GM12878 (cell line): ENCODE measurements at regions not wholly inside any gene's neighbourhood (a gene's known extent, or its start where the extent isn't known, plus 50 kb on each side); places are given as distances from the start of the nearest gene placed in this dataset.

Experiments used
- ATAC-seq: fragments of 200-7000 bp; cut with Tn5 transposase; 3 replicates; pipeline ENCODE4 v1.9.1; 2020; ENCODE audit warnings: mild to moderate bottlenecking, moderate library complexity
- BruUV-seq: library from RNA; stranded (reverse); fragments of 400-500 nt; replicated peaks from 2 replicates; lab custom pipeline; 2021; lab: Mats Ljungman, UMichigan
- CTCF ChIA-PET: fragments of 300-600 bp; sonication (Branson Sonifier 250); formaldehyde crosslinking; extraction: SDS; loops from one replicate; lab custom pipeline; 2021; ENCODE audit warnings: inconsistent platforms; lab: Yijun Ruan, JAX
- POLR2A ChIA-PET: fragments of 350-600 bp; formaldehyde crosslinking; extraction: SDS; loops from one replicate; lab custom pipeline; 2021; ENCODE audit warnings: inconsistent platforms; lab: Charles Lee
- RAD21 ChIA-PET: fragments of 300-600 bp; sonication (Branson Sonifier 250); formaldehyde crosslinking; loops from one replicate; lab custom pipeline; 2023; ENCODE audit warnings: antibody characterized with exemption; ENCODE audit not compliant: unreplicated experiment; lab: Charles Lee
- SMC1A ChIA-PET: fragments of 300-600 bp; sonication (Branson Sonifier 250); formaldehyde crosslinking; loops from one replicate; lab custom pipeline; 2023; ENCODE audit not compliant: unreplicated experiment, uncharacterized antibody; lab: Charles Lee
- DNase-seq: peaks from one replicate; pipeline ENCODE4 v3.0.0-alpha.2; 2011; ENCODE audit warnings: low read depth, low spot score
- FAIRE-seq: peaks from 3 replicates; lab custom pipeline; 2011; peaks lifted over from hg19 to GRCh38; lab: Jason Lieb, UNC
- H2AFZ ChIP-seq: 2 replicates; pipeline ENCODE4 v1.6.0; 2011; ENCODE audit warnings: low read depth, low read length, control low read depth; ENCODE audit not compliant: control insufficient read depth
- H3K27ac ChIP-seq: 2 replicates; pipeline ENCODE4 v1.5.1; 2011; ENCODE audit warnings: control low read depth; ENCODE audit not compliant: control insufficient read depth, insufficient read depth
- H3K27me3 ChIP-seq, 2 experiments: replicated peaks in 1 of 2; 2 replicates each; pipeline versions ENCODE4 v1.6.0 to v1.6.1; 2011; ENCODE audit warnings: low read length in 1 of 2; ENCODE audit not compliant: control insufficient read depth in 2 of 2, insufficient read depth in 2 of 2
- H3K36me3 ChIP-seq, 2 experiments: 2 replicates each; pipeline ENCODE4 v1.5.1; 2011; ENCODE audit warnings: low read length in 1 of 2; ENCODE audit not compliant: control insufficient read depth in 2 of 2, insufficient read depth in 2 of 2
- H3K4me1 ChIP-seq: 2 replicates; pipeline ENCODE4 v1.6.1; 2011; ENCODE audit warnings: mild to moderate bottlenecking, low read length, moderate library complexity, mixed read lengths; ENCODE audit not compliant: control insufficient read depth, insufficient read depth
- H3K4me2 ChIP-seq: 2 replicates; pipeline ENCODE4 v1.6.0; 2011; ENCODE audit warnings: control low read depth; ENCODE audit not compliant: control insufficient read depth, insufficient read depth
- H3K4me3 ChIP-seq: fragments of 200-600 bp; sonication (generic); 2 replicates; pipeline ENCODE4 v1.5.1; 2016
- H3K79me2 ChIP-seq: 2 replicates; pipeline ENCODE4 v1.6.0; 2011; ENCODE audit warnings: low read length; ENCODE audit not compliant: control insufficient read depth, insufficient read depth
- H3K9ac ChIP-seq: 2 replicates; pipeline ENCODE4 v1.8.0; 2011; ENCODE audit warnings: low read length, control low read depth, mixed read lengths; ENCODE audit not compliant: control insufficient read depth, insufficient read depth
- H3K9me3 ChIP-seq: replicated peaks from 3 replicates; pipeline ENCODE4 v1.5.1; 2011; ENCODE audit warnings: mild to moderate bottlenecking, low read length; ENCODE audit not compliant: control insufficient read depth, insufficient read depth
- H4K20me1 ChIP-seq: 2 replicates; pipeline ENCODE4 v1.6.0; 2011; ENCODE audit not compliant: control insufficient read depth, insufficient read depth
- BHLHE40 ChIP-seq, 2 experiments: fragments of 450-650 bp in 1 of 2; IDR thresholded peaks; 2 replicates each; pipeline ENCODE4 v1.6.1; 2011 to 2017; ENCODE audit warnings: low read depth in 2 of 2, borderline replicate concordance in 1 of 2, improper control_type of control experiment in 1 of 2, low read length in 1 of 2, mild to moderate bottlenecking in 1 of 2
- BRCA1 ChIP-seq: IDR thresholded peaks from 2 replicates; pipeline ENCODE4 v1.6.1; 2011; ENCODE audit warnings: low read depth, low read length, improper control_type of control experiment
- HDAC2 ChIP-seq: fragments of 200-600 bp; sonication (generic); IDR thresholded peaks from 2 replicates; pipeline ENCODE4 v1.6.1; 2017
- IKZF1 ChIP-seq: fragments of 450-650 bp; conservative IDR thresholded peaks from 2 replicates; pipeline ENCODE4 v1.6.1; 2017; ENCODE audit warnings: antibody characterized with exemption, mild to moderate bottlenecking
- IKZF2 ChIP-seq, 2 experiments: fragments of 450-650 bp; IDR thresholded peaks; 2 replicates each; pipeline ENCODE4 v1.6.1; 2017; ENCODE audit warnings: mild to moderate bottlenecking in 2 of 2, moderate library complexity in 2 of 2
- KDM1A ChIP-seq: fragments of 200-600 bp; sonication (generic); IDR thresholded peaks from 2 replicates; pipeline ENCODE4 v1.6.1; 2016; ENCODE audit warnings: borderline replicate concordance
- RAD21 ChIP-seq: IDR thresholded peaks from 2 replicates; pipeline ENCODE4 v1.6.1; 2011; ENCODE audit warnings: mild to moderate bottlenecking, low read depth, low read length, moderate library complexity; ENCODE audit not compliant: insufficient read depth
- RAD51 ChIP-seq: fragments of 450-650 bp; IDR thresholded peaks from 2 replicates; pipeline ENCODE4 v1.6.1; 2016; ENCODE audit warnings: moderate library complexity, mild to moderate bottlenecking, inconsistent platforms
- RELA ChIP-seq: fragments of 450-650 bp; IDR thresholded peaks from 2 replicates; pipeline ENCODE4 v1.8.0; 2014; ENCODE audit warnings: borderline replicate concordance; ENCODE audit not compliant: partially characterized antibody
- SUZ12 ChIP-seq: fragments of 200-600 bp; sonication (generic); IDR thresholded peaks from one replicate; pipeline ENCODE4 v1.6.1; 2018; ENCODE audit warnings: antibody characterized with exemption, mild to moderate bottlenecking; ENCODE audit not compliant: unreplicated experiment
- WGBS: methylation state at CpG from one replicate; pipeline ENCODE4 v1.1.6; 2016; ENCODE audit warnings: low lambda C conversion rate; ENCODE audit not compliant: insufficient replicate concordance, insufficient coverage; ENCODE audit errors: missing lambda C conversion rate; 5-methylcytosine and 5-hydroxymethylcytosine counted together
- in situ Hi-C: fragments of 300-500 bp; cut with MboI; formaldehyde crosslinking; loops from 9 replicates; pipeline ENCODE4 v1.14.3; 2018; ENCODE audit warnings: mixed read lengths
- intact Hi-C: fragments of 100-400 bp; cut with micrococcal nuclease; formaldehyde crosslinking; loops from one replicate; pipeline ENCODE4 v1.14.2; 2022; ENCODE audit not compliant: unreplicated experiment
- TF ChIP-seq, protein P1 (sequence below): fragments of 450-650 bp; IDR thresholded peaks from 2 replicates; pipeline ENCODE4 v1.6.1; 2014; ENCODE audit warnings: mild to moderate bottlenecking
- TF ChIP-seq, protein P2 (sequence below): IDR thresholded peaks from 2 replicates; pipeline ENCODE4 v1.6.1; 2012; ENCODE audit warnings: low read length, inconsistent platforms
- TF ChIP-seq, protein P3 (sequence below): fragments of 150-350 bp; IDR thresholded peaks from 2 replicates; pipeline ENCODE4 v1.6.1; 2016; ENCODE audit warnings: low read depth, low read length

DNA sequence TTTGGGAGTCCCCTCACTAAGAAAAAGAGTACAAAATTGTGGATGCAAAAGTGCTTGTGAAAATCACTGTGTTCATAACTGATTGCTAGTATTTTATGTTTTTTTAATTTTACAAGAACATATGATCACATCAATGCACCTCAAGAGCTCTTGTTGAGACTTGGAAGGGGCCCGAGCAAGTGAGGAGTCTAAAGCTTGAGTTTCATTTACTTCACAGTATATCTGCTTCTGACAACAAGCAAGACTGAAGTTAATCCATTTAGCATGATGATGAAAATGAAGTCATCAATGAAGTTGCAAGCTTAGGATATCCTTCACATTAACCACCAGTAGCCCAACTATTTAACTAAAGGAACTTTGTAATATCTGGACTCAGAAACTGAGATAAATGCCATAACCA is 182.5 kb upstream of the DIO2 start:
- SMC1A ChIA-PET: no interaction called here
- Histone ChIP-seq H3K9me3 (no peaks in the 10 kb centered on the region; the same call in 2 of the 3 replicates), H2AFZ (no peak overlapping the region)
- no peak for ATAC-seq
- no peak for TF ChIP-seq IKZF2 (IDR thresholded peaks at IDR 0.05)
- no peak for TF ChIP-seq RELA
- no peak for TF ChIP-seq RAD51
- TF ChIP-seq KDM1A: no peak
- TF ChIP-seq, protein P1, sequence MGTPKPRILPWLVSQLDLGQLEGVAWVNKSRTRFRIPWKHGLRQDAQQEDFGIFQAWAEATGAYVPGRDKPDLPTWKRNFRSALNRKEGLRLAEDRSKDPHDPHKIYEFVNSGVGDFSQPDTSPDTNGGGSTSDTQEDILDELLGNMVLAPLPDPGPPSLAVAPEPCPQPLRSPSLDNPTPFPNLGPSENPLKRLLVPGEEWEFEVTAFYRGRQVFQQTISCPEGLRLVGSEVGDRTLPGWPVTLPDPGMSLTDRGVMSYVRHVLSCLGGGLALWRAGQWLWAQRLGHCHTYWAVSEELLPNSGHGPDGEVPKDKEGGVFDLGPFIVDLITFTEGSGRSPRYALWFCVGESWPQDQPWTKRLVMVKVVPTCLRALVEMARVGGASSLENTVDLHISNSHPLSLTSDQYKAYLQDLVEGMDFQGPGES: no peak
- TF ChIP-seq HDAC2: no peak
- TF ChIP-seq, protein P2, sequence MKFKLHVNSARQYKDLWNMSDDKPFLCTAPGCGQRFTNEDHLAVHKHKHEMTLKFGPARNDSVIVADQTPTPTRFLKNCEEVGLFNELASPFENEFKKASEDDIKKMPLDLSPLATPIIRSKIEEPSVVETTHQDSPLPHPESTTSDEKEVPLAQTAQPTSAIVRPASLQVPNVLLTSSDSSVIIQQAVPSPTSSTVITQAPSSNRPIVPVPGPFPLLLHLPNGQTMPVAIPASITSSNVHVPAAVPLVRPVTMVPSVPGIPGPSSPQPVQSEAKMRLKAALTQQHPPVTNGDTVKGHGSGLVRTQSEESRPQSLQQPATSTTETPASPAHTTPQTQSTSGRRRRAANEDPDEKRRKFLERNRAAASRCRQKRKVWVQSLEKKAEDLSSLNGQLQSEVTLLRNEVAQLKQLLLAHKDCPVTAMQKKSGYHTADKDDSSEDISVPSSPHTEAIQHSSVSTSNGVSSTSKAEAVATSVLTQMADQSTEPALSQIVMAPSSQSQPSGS: no peak
- TF ChIP-seq BRCA1: no peak
- TF ChIP-seq SUZ12: no peak
- no peak for TF ChIP-seq IKZF1
- no peak for TF ChIP-seq BHLHE40 (IDR thresholded peaks at IDR 0.05; ENCODE audit: borderline replicate concordance in 1 of 2, low read depth in 2 of 2, low read length in 1 of 2)
- TF ChIP-seq RAD21: no peak
- TF ChIP-seq, protein P3, sequence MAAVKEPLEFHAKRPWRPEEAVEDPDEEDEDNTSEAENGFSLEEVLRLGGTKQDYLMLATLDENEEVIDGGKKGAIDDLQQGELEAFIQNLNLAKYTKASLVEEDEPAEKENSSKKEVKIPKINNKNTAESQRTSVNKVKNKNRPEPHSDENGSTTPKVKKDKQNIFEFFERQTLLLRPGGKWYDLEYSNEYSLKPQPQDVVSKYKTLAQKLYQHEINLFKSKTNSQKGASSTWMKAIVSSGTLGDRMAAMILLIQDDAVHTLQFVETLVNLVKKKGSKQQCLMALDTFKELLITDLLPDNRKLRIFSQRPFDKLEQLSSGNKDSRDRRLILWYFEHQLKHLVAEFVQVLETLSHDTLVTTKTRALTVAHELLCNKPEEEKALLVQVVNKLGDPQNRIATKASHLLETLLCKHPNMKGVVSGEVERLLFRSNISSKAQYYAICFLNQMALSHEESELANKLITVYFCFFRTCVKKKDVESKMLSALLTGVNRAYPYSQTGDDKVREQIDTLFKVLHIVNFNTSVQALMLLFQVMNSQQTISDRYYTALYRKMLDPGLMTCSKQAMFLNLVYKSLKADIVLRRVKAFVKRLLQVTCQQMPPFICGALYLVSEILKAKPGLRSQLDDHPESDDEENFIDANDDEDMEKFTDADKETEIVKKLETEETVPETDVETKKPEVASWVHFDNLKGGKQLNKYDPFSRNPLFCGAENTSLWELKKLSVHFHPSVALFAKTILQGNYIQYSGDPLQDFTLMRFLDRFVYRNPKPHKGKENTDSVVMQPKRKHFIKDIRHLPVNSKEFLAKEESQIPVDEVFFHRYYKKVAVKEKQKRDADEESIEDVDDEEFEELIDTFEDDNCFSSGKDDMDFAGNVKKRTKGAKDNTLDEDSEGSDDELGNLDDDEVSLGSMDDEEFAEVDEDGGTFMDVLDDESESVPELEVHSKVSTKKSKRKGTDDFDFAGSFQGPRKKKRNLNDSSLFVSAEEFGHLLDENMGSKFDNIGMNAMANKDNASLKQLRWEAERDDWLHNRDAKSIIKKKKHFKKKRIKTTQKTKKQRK: no peak
- TF ChIP-seq, all 136 proteins: peak for 0
- CTCF ChIA-PET: no interaction called here
- DNase-seq (no peak), FAIRE-seq (no peak)
- Histone ChIP-seq H3K4me3 (no peak overlapping the region), H3K4me1 (no peaks in the 10 kb centered on the region), H3K79me2 (no peaks in the 10 kb centered on the region), H3K4me2 (no peak overlapping the region), H3K9ac (no peak overlapping the region), H3K36me3 (no peaks in the 10 kb centered on the region), H3K27ac (no peak overlapping the region), H4K20me1 (no peaks in the 10 kb centered on the region), H3K27me3 (no peaks in the 10 kb centered on the region)
- BruUV-seq: no TSS peak
- in situ Hi-C loops (no loop called here), intact Hi-C loops (no loop called here)
- RAD21 ChIA-PET: no interaction called here
- 0% methylated on average over 1 of the region's 1 CpG for WGBS
- POLR2A ChIA-PET: no interaction called here
